Activated CD4-positive, alpha-beta T cell treated with anti-CD3 and anti-CD28 coated beads, Interleukin-2, Interleukin-4, amounts not matched to agents 100 ng/mL and 50 ng/mL, durations not matched to agents 16 hours and 8 hours (primary cell): ENCODE measurements at regions not wholly inside any gene's neighbourhood (a gene's known extent, or its start where the extent isn't known, plus 50 kb on each side); places are given as distances from the start of the nearest gene placed in this dataset.
"Not testable (repeated sequence)": the region's sequence is repeated elsewhere in the genome, so short reads cannot be mapped to it uniquely, and the experiment has no call there.

Experiments
- DNase-seq: peaks from one replicate; pipeline ENCODE4 v3.0.0-alpha.2; 2020; ENCODE audit warnings: low spot score

- DNase-seq, result no peak
These were observed 440.4 kb upstream of the CDH20 start for GRCh38 chr18:60892855-60893254.

GRCh38 chr18:60893355-60894097 is 439.7 kb upstream of the CDH20 start:
- no peak for DNase-seq

GRCh38 chr18:60894254-60894945 is 438.8 kb upstream of the CDH20 start:
- DNase-seq, result no peak

- no peak for DNase-seq
These were observed 438.0 kb upstream of the CDH20 start for GRCh38 chr18:60895181-60895580.

- no peak for DNase-seq
These were observed 435.1 kb upstream of the CDH20 start for GRCh38 chr18:60898111-60898510.

- no peak for DNase-seq
These were observed 427.5 kb upstream of the CDH20 start for GRCh38 chr18:60905699-60906098.

- no peak for DNase-seq
These were observed 422.7 kb upstream of the CDH20 start for GRCh38 chr18:60910534-60910933.

- DNase-seq, result no peak
These were observed 421.7 kb upstream of the CDH20 start for GRCh38 chr18:60911504-60911903.

GRCh38 chr18:60915160-60915559 is 418.1 kb upstream of the CDH20 start:
- no peak for DNase-seq

- DNase-seq, result not testable (repeated sequence)
These were observed 414.4 kb upstream of the CDH20 start for GRCh38 chr18:60918862-60919261.

GRCh38 chr18:60925892-60926291 is 407.3 kb upstream of the CDH20 start:
- DNase-seq, result no peak

- DNase-seq, result no peak
These were observed 403.3 kb upstream of the CDH20 start for GRCh38 chr18:60929966-60930365.

GRCh38 chr18:60935041-60935910 is 398.0 kb upstream of the CDH20 start:
- DNase-seq, result no peak

- DNase-seq, result no peak
These were observed 397.1 kb upstream of the CDH20 start for GRCh38 chr18:60936101-60936500.

- DNase-seq, result no peak
These were observed 389.9 kb upstream of the CDH20 start for GRCh38 chr18:60943297-60943696.

- DNase-seq, result no peak
These were observed 382.6 kb upstream of the CDH20 start for GRCh38 chr18:60950634-60951033.

- no peak for DNase-seq
These were observed 382.1 kb upstream of the CDH20 start for GRCh38 chr18:60951091-60951490.

GRCh38 chr18:60962625-60963024 is 370.6 kb upstream of the CDH20 start:
- no peak for DNase-seq

GRCh38 chr18:60965856-60966255 is 367.4 kb upstream of the CDH20 start:
- DNase-seq, result no peak

- no peak for DNase-seq
These were observed 366.4 kb upstream of the CDH20 start for GRCh38 chr18:60966876-60967275.

GRCh38 chr18:60975420-60975819 is 357.8 kb upstream of the CDH20 start:
- no peak for DNase-seq

- no peak for DNase-seq
These were observed 356.3 kb upstream of the CDH20 start for GRCh38 chr18:60976976-60977375.

- DNase-seq, result no peak
These were observed 354.9 kb upstream of the CDH20 start for GRCh38 chr18:60978338-60978737.
